GM19240 (cell line): ENCODE measurements at regions not wholly inside any gene's neighbourhood (a gene's known extent, or its start where the extent isn't known, plus 50 kb on each side); places are given as distances from the start of the nearest gene placed in this dataset.

Experiments used
- DNase-seq: peaks from one replicate; pipeline ENCODE4 v3.0.0; 2011; ENCODE audit warnings: low spot score; ENCODE audit not compliant: insufficient read length

DNA sequence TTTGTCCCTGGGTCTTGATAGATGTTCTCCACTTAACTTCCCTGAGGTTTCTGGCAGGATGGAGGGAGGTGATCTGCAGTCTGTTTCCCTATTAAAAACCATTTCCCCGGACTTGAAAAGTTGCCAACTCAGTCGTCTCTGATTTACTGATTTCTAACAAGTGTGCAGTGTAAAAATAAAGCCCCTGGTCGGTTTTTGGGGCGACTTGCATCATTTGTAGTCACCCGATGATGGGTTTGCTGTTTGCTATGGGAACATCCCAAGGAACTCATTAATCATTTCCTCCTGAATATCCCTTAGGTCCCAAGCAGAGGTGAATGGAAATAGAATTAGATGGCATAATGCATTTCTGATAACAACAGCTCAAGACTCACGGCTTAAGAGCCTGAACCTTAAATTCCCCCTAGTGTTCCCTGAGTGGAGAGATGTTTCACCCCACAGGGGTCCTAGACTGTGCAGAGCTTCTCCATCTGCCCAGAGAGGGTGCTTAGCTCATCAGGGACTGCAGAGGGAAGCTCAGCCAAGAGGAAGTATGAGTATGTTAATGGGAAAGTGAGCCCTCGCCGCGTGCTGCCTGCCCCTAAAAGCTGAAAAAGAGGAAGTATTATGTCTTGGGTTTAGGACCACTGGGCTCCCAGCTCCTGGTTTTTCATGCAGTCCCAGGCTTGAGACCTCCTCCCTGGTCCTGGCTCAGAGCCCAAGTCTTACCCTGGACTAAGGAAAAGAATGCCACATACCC lies 115.1 kb upstream of the DAP start:
- no peak for DNase-seq

DNA sequence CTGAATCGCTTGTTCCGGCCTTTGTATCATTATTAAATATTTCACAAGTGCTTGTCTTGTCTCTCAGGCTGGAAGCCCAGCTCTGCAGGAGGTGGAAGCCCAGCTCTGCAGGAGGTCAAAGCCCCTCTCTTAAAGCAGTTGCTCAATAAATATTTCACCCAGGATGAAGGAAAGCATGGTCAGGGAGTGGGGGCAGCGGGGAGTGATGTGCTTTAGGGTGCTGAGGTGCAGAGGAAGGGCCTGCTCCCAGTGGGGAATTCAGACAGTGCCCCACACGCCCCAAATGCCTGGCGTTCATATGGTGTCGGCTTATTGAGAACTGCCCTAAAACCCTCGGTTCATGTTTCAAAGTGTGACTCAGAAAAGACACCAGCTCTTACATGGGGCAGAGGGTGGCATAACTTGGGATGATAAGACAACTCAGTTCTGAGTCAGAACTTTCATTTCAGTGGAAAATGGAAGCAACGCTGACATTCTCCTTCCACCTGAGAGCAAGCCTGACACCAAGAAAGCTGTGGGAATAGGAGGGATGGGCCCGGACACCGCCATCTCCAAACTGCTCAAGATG lies 114.3 kb upstream of the DAP start:
- no peak for DNase-seq

DNA sequence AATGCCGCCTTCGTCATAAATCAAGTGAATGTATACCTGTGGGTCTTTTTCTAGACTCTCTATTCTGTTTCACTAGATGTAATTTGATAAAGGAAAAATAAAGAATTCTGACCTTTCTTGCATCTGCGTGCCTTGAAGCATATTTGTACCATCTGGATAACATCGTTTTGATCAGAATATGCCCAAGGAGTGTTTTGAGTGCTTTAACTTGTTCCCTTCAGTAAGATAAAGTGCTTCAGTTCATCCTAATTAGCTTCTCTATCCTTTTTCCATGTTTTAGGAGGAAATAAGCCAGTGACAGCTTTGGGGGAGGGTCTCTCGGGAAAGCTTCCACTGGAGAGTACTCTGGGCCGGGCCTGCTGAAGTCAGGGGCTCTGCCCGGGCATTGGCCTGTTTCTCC lies 113.5 kb upstream of the DAP start:
- DNase-seq: no peak

DNA sequence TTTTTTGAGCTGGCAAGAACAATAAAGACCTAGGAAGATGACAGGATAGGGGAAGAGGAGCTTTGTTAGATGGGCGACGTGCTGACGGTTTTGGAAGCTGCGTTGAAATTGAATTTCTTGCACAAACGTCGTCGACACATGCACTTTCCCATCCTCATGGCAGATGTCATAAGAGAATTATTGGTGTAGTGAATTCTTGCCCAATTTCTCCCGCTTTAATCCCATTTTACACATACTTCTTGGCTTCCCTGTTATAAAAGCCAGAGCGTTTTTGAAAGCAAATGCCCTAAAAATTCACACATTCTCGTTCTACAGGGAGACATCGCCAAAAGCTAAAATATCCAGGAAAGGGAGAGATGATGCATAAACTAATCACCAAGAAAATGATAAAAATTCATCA lies 109.8 kb upstream of the DAP start:
- DNase-seq: no peak

DNA sequence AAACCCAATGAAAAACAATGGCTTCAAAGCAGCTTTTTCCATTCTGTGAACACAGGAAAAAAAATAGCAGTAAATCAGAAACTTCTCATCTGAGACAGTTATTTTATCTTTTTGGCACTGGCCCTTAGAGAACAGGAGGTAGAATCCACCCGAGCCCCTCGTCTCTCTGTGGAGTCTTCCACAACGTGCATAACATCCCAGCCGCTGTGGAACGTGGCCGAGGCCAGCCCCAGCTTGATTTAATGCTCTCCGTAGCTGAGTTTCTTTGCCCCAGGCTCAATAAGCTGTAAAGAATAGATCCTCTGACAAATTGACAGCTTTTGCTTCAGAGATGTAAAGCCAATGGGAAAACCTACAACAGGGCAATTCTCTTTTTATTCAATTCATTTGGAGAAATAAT lies 107.9 kb upstream of the DAP start:
- DNase-seq: no peak

DNA sequence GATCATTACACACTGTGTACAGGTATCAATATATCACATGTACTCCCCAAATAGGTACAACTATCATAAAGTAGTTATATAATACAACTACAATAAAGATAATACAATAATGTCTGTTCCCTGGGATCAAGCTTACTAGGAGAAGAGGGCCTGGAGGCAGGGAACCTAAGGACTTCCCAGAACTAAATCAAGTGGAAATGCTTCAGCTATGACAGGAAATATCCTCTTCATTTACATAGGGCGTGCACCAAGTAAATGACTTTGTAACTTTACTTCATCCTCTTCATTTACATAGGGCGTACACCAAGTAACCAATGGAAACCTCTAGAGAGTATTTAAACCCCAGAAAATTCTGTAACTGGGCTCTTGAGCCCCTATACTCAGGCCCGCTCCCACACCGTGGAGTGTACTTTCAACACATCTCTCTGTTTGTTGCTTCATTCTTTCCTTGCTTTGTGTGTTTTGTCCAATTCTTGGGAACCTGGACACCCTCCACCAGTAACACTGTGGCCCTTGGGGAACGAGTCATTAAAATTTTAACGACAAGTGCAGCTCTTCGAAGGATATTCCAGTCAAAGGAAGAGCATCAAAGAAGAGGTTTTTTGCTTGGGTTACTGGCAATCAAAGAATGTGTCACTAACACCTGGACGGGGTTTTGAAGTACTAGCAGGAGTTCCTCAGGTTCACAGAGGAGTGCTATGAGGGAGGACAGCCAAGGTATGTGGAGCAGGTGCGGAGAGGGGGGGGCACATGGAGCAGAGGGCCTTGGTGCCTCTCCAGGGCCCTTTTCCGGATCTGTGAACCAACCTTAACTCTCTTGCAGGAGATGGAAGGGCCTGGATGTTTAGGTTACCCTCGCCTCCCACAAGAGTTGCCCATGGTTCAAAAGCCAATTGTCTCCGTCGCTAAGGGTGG lies 106.6 kb upstream of the DAP start:
- no peak for DNase-seq

DNA sequence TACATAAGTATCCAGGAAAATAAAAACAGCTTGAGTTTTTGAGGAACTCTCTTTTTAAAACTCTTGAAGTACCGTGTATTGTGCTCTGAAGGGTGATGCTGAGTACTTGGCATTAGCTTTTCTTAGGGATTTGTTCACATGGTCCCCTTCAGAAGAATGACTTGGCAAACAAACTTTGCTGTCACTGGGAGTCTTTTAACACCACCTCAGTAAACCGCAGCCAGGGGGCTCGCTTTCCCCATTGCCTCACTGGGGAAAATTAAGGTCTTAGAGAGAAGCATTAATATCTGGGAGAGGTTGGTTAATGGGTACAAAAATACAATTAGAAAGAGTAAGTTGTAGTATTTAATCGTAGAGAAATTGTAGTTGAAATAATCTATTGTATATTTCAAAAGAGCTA lies 105.9 kb upstream of the DAP start:
- no peak for DNase-seq

DNA sequence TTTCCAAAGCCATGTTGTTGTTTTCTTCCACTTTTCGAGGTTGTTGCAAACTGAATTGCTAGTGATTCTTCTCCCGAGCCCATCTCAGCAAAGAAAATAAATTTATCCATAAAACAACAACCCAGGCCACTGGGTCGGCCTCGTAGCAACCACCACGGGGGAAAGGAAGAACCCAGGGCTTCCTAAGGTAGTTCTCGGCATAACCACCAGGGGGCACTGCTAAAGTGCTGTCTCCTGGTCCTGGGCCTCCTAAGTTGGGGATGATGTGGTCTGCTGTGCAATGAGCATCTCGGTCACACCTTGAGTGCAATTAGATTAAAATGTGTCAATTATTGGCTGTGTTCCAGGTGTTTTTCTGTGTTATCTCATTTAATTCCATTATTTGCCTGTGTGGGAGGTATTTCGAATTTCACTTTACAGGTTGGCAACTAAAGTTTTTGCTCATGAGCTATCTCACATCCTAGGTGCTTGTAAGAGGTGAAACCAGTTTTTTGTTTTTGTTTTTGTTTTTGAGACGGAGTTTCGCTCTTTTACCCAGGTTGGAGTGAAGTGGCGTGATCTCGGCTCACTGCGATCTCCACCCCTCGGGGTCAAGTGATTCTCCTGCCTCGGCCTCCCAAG lies 102.8 kb upstream of the DAP start:
- DNase-seq: peak; percentile 75

DNA sequence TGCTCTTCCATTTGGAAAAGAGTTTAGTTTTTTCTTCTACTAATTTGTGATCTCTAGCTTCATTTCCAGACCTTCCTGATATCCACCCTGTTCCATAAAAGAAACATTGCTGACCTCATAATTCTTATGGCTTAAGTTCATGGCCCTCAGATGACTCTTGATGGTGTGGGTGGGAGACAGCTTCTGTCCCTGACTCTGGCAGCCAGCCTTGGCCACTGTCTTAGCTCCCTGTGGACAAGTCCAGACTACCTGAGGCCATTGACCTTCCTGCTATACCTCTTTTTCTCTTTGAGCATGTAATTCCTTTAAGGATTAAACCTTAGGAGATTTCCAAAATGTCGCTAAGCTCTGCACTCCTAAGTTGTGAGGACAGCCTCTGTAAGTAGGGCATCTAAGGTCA lies 101.1 kb upstream of the DAP start:
- DNase-seq: no peak

DNA sequence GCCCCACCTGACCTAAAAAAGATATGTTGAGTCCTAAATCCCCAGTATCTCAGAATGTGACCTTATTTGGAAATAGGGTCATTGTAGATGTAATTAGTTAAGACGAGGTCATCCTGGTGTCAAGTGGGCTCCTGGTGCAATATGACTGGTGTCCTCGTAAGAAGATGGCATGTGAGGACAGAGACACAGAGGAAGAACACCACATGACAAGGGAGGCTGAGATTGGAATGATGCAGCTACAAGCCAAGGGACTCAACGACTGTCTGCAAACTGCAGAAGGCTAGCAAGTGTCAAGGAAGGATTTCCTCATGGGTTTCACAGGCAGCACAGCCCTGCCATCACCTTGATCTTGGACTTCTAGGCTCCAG lies 100.4 kb upstream of the DAP start:
- DNase-seq: no peak

DNA sequence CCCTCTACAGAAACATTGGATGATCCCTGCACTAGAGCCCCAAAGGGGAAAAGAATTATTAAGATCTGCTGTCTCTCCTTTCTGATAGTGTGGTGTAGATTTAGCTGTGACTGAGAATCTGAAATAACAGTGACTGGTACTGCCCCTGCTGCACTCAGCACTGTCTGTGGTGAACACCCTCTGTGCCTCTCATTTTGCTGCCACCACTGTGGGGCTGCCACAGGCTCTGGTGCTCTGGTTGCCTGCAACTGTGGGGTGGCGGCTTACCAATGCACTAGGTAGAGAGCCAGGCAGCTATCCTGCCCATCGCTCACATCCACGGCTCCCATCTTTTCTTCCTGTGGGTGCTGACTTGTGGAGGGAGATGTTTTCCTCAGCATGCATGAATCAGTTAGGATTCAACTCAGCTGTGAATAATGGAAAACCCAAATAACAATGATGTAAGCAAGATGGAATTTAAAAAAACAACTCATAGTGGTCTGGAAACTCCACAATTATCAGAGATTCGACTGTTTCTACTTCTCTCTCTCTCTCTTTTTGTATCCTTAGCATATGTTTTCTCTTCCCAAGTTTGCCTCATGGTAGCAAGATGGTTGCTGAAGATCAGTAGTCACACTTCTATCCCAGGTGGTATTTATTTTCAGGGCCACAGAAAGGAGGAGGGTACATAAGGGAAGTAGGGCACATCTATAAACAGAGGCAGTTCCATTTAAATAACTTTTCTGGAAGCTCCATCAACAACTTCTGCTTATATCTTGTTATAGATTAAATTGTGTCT lies 99.8 kb upstream of the DAP start:
- DNase-seq: no peak

DNA sequence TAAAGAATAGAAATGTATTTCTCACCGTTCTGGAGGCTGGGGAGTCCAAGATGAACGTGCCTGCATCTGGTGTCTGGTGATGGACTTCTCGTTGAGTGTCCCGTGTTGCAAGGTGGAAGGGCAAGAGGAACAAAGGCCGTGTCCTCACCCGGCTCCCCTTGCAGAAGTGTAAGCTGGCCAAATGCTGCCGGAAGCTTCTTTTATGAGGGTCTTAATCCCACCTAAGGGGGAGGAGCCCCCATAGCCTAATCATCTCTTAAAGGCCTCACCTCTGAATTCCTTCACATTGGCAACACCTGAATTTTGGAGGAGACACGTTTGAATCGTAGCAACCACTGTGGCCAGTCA lies 99.1 kb upstream of the DAP start:
- no peak for DNase-seq

DNA sequence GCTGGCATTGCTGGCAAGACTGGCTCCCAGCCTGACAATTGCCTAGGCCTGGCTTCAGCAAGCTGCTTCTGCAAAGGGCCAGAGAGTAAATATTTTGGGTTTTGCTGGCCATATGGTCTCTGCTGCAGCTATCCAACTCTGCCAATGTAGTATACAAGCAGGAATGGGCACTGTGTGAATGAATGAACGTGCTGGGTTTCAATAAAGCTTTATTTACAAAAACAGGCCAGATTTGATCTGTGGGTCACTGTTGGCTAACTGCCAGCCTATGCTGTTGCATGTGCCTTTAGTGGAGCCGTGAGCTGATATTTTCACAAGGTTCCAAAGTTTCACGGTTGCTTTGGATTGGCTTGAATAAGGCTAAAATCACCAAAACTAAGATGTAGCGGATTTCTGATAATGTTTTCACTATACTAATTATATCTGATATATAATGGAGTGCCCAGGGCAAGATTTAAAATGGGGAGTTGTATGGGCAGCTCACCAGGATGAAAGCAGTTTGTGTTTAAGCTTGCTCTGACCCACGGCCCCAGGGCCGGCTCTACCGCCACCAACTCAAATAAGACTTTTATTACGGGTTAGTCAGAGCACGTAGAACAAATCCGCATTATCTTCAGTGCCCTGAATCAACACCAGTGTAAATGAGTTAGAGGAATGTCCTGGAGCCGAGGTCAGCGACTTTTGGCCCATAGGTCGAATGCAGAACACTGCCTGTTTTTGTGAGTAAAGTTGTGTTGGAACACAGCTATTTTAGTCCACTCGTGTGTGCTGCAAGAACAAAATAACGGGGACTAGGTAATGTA lies 98.6 kb upstream of the DAP start:
- no peak for DNase-seq

DNA sequence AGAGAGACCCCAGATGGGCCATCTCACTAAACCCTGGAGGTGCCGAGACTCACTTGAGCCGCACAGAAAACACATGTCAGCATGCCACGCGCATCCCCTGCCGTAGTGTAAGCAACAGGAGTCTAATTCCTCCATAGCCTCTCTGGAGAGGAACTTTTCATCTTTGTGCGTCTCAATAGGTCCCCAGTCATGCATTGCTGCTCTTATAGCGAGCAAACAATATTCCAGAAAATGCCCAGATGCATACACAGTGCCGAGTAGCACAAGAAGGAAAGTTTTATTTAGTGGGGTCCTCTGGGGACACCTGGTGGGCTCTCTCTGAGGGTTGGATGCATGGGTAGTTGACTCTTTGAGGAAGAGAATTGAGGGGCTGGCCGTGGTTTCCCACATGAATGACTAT lies 97.9 kb upstream of the DAP start:
- no peak for DNase-seq

DNA sequence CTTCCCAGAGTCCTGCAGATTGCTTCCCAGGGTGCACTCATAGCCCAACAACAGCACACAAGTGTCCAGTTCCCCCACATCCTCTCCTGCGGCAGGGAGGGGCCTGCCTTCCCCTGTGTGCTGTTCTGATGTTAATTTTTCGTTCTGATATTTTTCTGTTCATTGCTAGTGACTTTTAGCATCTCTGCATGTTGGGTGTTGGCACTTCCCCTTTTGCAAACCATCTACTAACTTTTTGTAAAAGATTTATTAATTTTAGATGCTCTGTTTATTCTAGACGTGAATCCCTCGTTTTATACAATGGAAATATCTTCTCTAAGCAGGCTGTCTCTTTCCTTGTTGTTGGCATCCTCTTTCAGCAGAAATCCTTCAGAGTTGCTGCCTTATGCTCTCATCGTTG lies 97.3 kb upstream of the DAP start:
- no peak for DNase-seq

DNA sequence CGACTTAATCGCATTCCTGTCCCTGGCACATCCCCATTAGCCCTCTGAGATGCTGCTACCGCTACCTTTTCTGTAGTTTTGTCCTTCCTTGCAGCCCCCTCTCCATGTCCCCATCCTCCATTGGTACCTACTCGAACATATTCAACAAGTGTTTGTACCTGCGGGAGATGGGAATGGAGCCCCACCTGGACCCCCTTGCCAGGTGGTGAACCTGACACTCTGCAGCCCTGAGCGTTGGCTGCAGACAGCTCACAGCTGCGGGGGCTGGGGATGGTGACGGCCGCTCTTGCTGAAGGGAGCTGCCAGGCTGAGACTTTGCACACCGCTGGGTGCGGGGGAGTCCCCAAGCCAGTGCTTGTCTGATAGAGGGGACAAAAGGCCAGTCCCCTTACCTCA lies 96.3 kb upstream of the DAP start:
- no peak for DNase-seq

DNA sequence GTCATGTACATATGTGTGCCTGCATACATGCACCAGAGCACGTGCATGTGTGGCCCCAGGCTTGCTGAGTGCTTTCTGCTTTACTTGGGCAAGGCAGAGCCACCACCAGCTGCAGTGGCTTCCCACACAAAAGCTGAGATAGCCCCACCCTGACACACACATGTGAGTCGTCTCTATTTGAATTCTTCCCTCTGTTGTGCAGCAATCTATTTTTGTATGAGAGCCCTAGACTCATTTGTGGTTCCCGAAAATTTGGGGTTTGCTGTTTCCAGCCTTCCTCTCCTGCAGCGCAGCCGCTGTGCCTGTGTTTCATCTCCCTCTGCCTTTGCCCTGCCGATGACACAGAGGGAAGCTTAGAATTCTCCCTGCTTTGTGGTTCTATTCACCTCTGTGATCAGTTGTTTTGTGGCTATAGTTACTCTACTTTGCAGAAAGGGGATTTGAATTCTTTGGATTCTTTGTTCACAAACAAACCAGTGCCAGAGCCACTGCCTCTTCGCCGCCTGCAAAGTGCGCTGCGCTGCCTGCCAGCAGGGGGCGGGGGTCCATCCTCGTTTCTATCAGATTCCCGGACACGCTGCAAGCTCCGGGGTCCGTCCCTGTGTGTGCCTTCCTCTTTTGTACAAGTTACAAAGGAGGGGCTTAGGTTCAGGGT lies 95.8 kb upstream of the DAP start:
- no peak for DNase-seq

DNA sequence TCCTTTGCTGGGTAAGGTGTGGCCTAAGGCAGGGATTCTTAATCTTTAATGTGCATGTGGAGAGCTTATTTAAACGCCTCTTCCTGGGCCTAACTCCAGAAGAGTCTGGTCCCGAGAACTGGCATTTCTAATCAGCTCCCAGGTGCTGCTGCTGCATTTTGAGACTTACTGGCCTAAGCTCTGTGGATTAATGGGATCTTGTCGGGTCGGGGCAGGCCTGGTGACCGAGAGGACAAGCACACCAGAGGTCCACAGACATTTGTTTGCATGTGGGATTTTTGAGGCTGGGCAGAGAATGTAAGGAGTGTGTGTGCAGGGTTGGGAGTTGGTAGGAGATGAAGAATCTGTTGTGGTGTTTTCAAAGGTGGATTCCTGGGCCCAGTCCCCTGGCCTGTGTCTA lies 95.0 kb upstream of the DAP start:
- DNase-seq: no peak

DNA sequence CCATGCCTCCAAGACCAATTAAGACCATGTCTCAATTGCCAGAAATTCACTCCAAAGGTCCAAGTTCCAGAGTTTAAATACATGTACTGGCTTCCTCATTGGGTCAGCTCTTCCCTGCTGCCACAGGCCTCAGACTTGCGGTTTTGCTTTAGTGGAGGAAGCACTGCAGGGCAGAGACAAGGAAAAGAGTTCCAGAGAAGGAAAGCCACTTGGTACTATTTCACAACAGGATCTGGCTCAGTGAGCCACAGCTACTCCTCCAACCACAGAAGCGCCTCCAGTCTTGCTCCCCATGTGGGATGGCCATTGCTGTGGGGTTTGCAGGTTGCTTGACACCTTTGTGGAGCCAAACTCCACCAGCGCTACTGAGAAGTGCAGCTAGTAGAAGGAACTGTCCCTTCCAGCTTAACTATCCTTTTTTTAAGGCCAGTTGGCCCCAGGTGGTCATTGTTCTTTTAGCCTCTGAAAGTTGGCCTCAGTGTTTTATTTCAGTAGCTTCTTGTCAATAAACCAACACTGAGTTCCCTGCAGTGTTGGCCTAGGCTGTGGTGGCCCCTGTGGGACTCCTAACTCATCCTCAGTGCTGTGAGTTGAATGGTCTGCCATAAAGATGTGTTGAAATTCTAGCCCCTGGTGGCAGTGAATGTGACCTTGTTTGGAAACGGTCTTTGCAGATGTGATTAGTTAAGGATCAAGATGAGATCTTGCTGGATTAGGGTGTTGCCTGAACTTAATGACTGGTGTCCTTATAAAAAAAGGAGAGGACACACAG lies 93.7 kb upstream of the DAP start:
- DNase-seq: no peak
